ENCODE measurements at regions not wholly inside any gene's neighbourhood (a gene's known extent, or its start where the extent isn't known, plus 50 kb on each side); places are given as distances from the start of the nearest gene placed in this dataset.

GRCh38 chr18:28974504-28974903 lies 797.6 kb upstream of the CDH2 start:
- TF ChIP-seq CTCF (conservative IDR thresholded peaks at IDR 0.05 in 1 of 2, IDR thresholded peaks at IDR 0.05 in 1 of 2; ENCODE audit: low read depth in 1 of 2, low read length in 2 of 2) (no peak), EZH2 (IDR thresholded peaks at IDR 0.05; ENCODE audit: low read length, missing control alignments) (no peak)

All from fibroblast of lung (primary cell).